ENCODE measurements at regions not wholly inside any gene's neighbourhood (a gene's known extent, or its start where the extent isn't known, plus 50 kb on each side); places are given as distances from the start of the nearest gene placed in this dataset.

DNA sequence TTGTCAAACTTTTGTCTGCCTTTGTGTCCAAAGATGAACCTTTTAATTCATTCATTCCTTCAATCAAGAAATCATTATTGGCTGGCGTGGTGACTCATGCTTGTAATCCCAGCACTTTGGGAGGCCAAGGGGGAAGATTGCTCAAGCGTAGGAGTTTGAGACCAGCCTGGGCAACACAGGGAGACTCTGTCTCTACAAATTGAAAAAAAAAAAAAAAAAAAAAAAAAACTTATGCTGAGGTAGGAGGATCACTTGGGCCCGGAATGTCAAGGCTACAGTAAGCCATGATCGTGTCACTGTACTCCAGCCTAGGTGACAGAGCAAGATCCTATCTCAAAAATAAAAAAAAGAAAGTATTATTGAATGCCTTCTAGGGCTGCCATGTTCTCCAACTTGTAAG lies 51.3 kb upstream of the CXADR start:
- TF ChIP-seq CTCF (conservative IDR thresholded peaks at IDR 0.05; ENCODE audit: low read depth, low read length) (no peak), EZH2 (IDR thresholded peaks at IDR 0.05; ENCODE audit: borderline replicate concordance, low read depth, low read length, poor library complexity, severe bottlenecking) (no peak)

Measured in A673 (cell line).